ENCODE measurements at regions not wholly inside any gene's neighbourhood (a gene's known extent, or its start where the extent isn't known, plus 50 kb on each side); places are given as distances from the start of the nearest gene placed in this dataset.
A peak's percentile ranks its signal among the peaks of the same experiment; 100 is the strongest.

GRCh38 chr7:41834805-41835694 is 132.2 kb upstream of the INHBA start:
- Mint-ChIP-seq H3K4me3 (no peak overlapping the region), H3K27ac (no peak overlapping the region), H3K4me1 (peaks cover 25% of the 10 kb centered on the region), H3K27me3 (no peaks in the 10 kb centered on the region), H3K9me3 (ENCODE audit: insufficient read depth) (peaks cover 12% of the 10 kb centered on the region)
- CTCF ChIA-PET, result no interaction called here
- H3K4me1 ChIP-seq (ENCODE audit: control insufficient read depth in 2 of 2, insufficient read depth in 2 of 2, low read length in 2 of 2), result peaks cover 7 to 10% of the 10 kb centered on the region in 2 donors
- H3K9ac ChIP-seq (ENCODE audit: low read length), result no peak overlapping the region
- H4K20me1 ChIP-seq (ENCODE audit: control insufficient read depth, insufficient read depth, low read length, poor library complexity, severe bottlenecking), result no peaks in the 10 kb centered on the region
- H3K4me3 ChIP-seq (ENCODE audit: control extremely low read depth in 1 of 5, extremely low read depth in 1 of 5, insufficient read depth in 1 of 5, low read depth in 2 of 5, low read length in 4 of 5), result no peak overlapping the region
- intact Hi-C loops (cut with micrococcal nuclease), result no loop called here
- no peaks in the 10 kb centered on the region for H3K79me2 ChIP-seq (ENCODE audit: control insufficient read depth, insufficient read depth, low read length)
- H2AFZ ChIP-seq (ENCODE audit: insufficient read depth, low read depth, low read length, poor library complexity, severe bottlenecking), result peak overlapping the region; percentile 14
- ATAC-seq (ENCODE audit: low read depth) (no peak), DNase-seq (no peak)
- TF ChIP-seq CTCF (IDR thresholded peaks at IDR 0.05), result no peak
- TF ChIP-seq EZH2 (IDR thresholded peaks at IDR 0.05; ENCODE audit: borderline replicate concordance, insufficient read depth, low read depth, low read length, poor library complexity, severe bottlenecking), result no peak
- no peak overlapping the region for H3K27ac ChIP-seq (ENCODE audit: low read length in 2 of 2)
- no peaks in the 10 kb centered on the region for H3K36me3 ChIP-seq (replicated peaks in 1 of 2; ENCODE audit: control extremely low read depth in 1 of 2, control insufficient read depth in 1 of 2, extremely low read depth in 1 of 2, insufficient read depth in 2 of 2, low read length in 1 of 2)
- POLR2A ChIA-PET, result no interaction called here
- H3K4me2 ChIP-seq (replicated peaks; ENCODE audit: low read depth, low read length, poor library complexity, severe bottlenecking), result no peak overlapping the region
- WGBS (ENCODE audit: insufficient coverage), result 89% methylated on average over 6 of the region's 8 CpGs
- peaks cover 0 to 7% (median 7%) of the 10 kb centered on the region in 3 donors for H3K9me3 ChIP-seq (ENCODE audit: control extremely low read depth in 1 of 3, control insufficient read depth in 2 of 3, insufficient read depth in 1 of 3, low read length in 2 of 3)
- H3K27me3 ChIP-seq (replicated peaks in 1 of 4; ENCODE audit: control extremely low read depth in 1 of 4, control insufficient read depth in 3 of 4, insufficient read depth in 4 of 4, low read length in 3 of 4), result no peaks in the 10 kb centered on the region

DNA sequence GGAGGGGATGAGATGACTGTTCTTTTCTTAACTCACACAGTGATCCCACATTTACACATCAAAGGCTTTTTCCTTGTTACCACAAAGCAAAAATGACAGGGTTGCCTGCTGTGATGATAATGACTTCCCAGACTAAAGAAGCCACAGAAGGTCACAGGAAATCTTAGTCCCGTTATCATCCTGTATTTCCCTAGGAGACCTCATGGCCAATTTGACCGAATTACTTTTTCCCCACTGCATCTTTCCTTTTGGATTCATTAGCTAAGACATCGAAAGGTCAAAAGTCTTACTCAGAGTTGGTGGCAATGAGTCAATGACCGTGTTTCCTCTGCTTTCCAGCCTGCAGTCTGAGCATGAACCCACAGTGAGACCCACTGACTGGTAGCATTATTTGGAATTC is 130.1 kb upstream of the INHBA start:
- DNase-seq, result no peak
- 92% methylated on average over 4 of the region's 4 CpGs for WGBS (ENCODE audit: insufficient coverage)
- Mint-ChIP-seq H3K27ac (no peak overlapping the region), H3K4me3 (no peak overlapping the region), H3K9me3 (ENCODE audit: insufficient read depth) (peaks cover 9% of the 10 kb centered on the region), H3K4me1 (peaks cover 25% of the 10 kb centered on the region), H3K27me3 (peaks cover 1% of the 10 kb centered on the region)
- Histone ChIP-seq H3K79me2 (ENCODE audit: control insufficient read depth, insufficient read depth, low read length) (no peaks in the 10 kb centered on the region), H3K4me2 (replicated peaks; ENCODE audit: low read depth, low read length, poor library complexity, severe bottlenecking) (no peak overlapping the region), H2AFZ (ENCODE audit: insufficient read depth, low read depth, low read length, poor library complexity, severe bottlenecking) (no peak overlapping the region), H3K4me3 (ENCODE audit: control extremely low read depth in 1 of 5, extremely low read depth in 1 of 5, insufficient read depth in 1 of 5, low read depth in 2 of 5, low read length in 4 of 5) (no peak overlapping the region), H3K9ac (ENCODE audit: low read length) (no peak overlapping the region), H3K9me3 (ENCODE audit: control extremely low read depth in 1 of 3, control insufficient read depth in 2 of 3, insufficient read depth in 1 of 3, low read length in 2 of 3) (peaks cover 0 to 7% (median 7%) of the 10 kb centered on the region in 3 donors), H3K27me3 (replicated peaks in 1 of 4; ENCODE audit: control extremely low read depth in 1 of 4, control insufficient read depth in 3 of 4, insufficient read depth in 4 of 4, low read length in 3 of 4) (no peaks in the 10 kb centered on the region), H3K27ac (ENCODE audit: low read length in 2 of 2) (no peak overlapping the region), H3K4me1 (ENCODE audit: control insufficient read depth in 2 of 2, insufficient read depth in 2 of 2, low read length in 2 of 2) (peaks cover 7 to 10% of the 10 kb centered on the region in 2 donors), H3K36me3 (replicated peaks in 1 of 2; ENCODE audit: control extremely low read depth in 1 of 2, control insufficient read depth in 1 of 2, extremely low read depth in 1 of 2, insufficient read depth in 2 of 2, low read length in 1 of 2) (no peaks in the 10 kb centered on the region), H4K20me1 (ENCODE audit: control insufficient read depth, insufficient read depth, low read length, poor library complexity, severe bottlenecking) (no peaks in the 10 kb centered on the region)
- intact Hi-C loops (cut with micrococcal nuclease), result no loop called here
- TF ChIP-seq CTCF (IDR thresholded peaks at IDR 0.05) (no peak), EZH2 (IDR thresholded peaks at IDR 0.05; ENCODE audit: borderline replicate concordance, insufficient read depth, low read depth, low read length, poor library complexity, severe bottlenecking) (no peak)
- no peak for ATAC-seq (ENCODE audit: low read depth)
- CTCF ChIA-PET, result no interaction called here
- POLR2A ChIA-PET, result no interaction called here
